Keratinocyte (primary cell): ENCODE measurements at regions not wholly inside any gene's neighbourhood (a gene's known extent, or its start where the extent isn't known, plus 50 kb on each side); places are given as distances from the start of the nearest gene placed in this dataset.

ENCODE experiments used
- DNase-seq: peaks from one replicate; pipeline ENCODE4 v3.0.0-alpha.2; 2011; ENCODE audit warnings: low read depth, missing footprints, low spot score
- FAIRE-seq: peaks from 2 replicates; lab custom pipeline; 2011; peaks lifted over from hg19 to GRCh38; lab: Jason Lieb, UNC
- H2AFZ ChIP-seq: 2 replicates; pipeline ENCODE4 v1.6.0; 2012; ENCODE audit warnings: low read length, control low read depth, inconsistent platforms; ENCODE audit not compliant: control insufficient read depth
- H3K27ac ChIP-seq: 2 replicates; pipeline ENCODE4 v1.5.1; 2011; ENCODE audit warnings: low read length; ENCODE audit not compliant: control insufficient read depth, insufficient read depth
- H3K27me3 ChIP-seq: 3 replicates; pipeline ENCODE4 v1.6.0; 2011; ENCODE audit warnings: low read length; ENCODE audit not compliant: control insufficient read depth, insufficient read depth; ENCODE audit errors: extremely low read depth
- H3K36me3 ChIP-seq, 2 experiments: 2 replicates in 1 of 2; 3 replicates in 1 of 2; pipeline ENCODE4 v1.5.1; 2011; ENCODE audit warnings: low read length in 2 of 2, mild to moderate bottlenecking in 1 of 2; ENCODE audit not compliant: control insufficient read depth in 2 of 2, insufficient read depth in 2 of 2; ENCODE audit errors: extremely low read depth in 1 of 2
- H3K4me1 ChIP-seq: 3 replicates; pipeline ENCODE4 v1.5.1; 2011; ENCODE audit warnings: low read length; ENCODE audit not compliant: control insufficient read depth, insufficient read depth; ENCODE audit errors: extremely low read depth
- H3K4me2 ChIP-seq: 3 replicates; pipeline ENCODE4 v1.6.0; 2011; ENCODE audit warnings: low read depth, low read length; ENCODE audit not compliant: control insufficient read depth, insufficient read depth; ENCODE audit errors: extremely low read depth
- H3K4me3 ChIP-seq, 3 experiments: fragments of 200-600 bp in 1 of 3; sonication (generic) in 1 of 3; 2 replicates in 2 of 3; 3 replicates in 1 of 3; pipeline ENCODE4 v1.5.1; 2011 to 2016; ENCODE audit warnings: low read length in 3 of 3, mild to moderate bottlenecking in 3 of 3, control low read depth in 2 of 3, inconsistent platforms in 1 of 3, low read depth in 1 of 3, mixed read lengths in 1 of 3, mixed run types in 1 of 3, moderate library complexity in 1 of 3; ENCODE audit not compliant: control insufficient read depth in 2 of 3, insufficient read depth in 2 of 3; ENCODE audit errors: extremely low read depth in 1 of 3
- H3K79me2 ChIP-seq: 2 replicates; pipeline ENCODE4 v1.6.0; 2012; ENCODE audit warnings: low read length; ENCODE audit not compliant: control insufficient read depth, insufficient read depth
- H3K9ac ChIP-seq: 3 replicates; pipeline ENCODE4 v1.6.0; 2011; ENCODE audit warnings: low read length; ENCODE audit not compliant: control insufficient read depth, insufficient read depth; ENCODE audit errors: extremely low read depth
- H3K9me1 ChIP-seq: 3 replicates; pipeline ENCODE4 v1.6.0; 2011; ENCODE audit warnings: low read length; ENCODE audit not compliant: control insufficient read depth, insufficient read depth; ENCODE audit errors: extremely low read depth
- H3K9me3 ChIP-seq: 2 replicates; pipeline ENCODE4 v1.5.1; 2012; ENCODE audit warnings: low read depth, low read length; ENCODE audit not compliant: control insufficient read depth
- H4K20me1 ChIP-seq: 3 replicates; pipeline ENCODE4 v1.6.0; 2011; ENCODE audit warnings: low read length; ENCODE audit not compliant: control insufficient read depth, insufficient read depth; ENCODE audit errors: extremely low read depth
- CTCF ChIP-seq, 3 experiments: IDR thresholded peaks in 1 of 3; conservative IDR thresholded peaks in 1 of 3; optimal IDR thresholded peaks in 1 of 3; 2 replicates in 2 of 3; 3 replicates in 1 of 3; pipeline versions ENCODE3 to v1.5.1; 2011; ENCODE audit warnings: low read length in 3 of 3, mild to moderate bottlenecking in 3 of 3, moderate library complexity in 2 of 3, control low read depth in 1 of 3, inconsistent platforms in 1 of 3; ENCODE audit not compliant: insufficient read depth in 2 of 3; ENCODE audit errors: extremely low read depth in 1 of 3
- EZH2 ChIP-seq: IDR thresholded peaks from one replicate; pipeline ENCODE4 v1.6.1; 2012; ENCODE audit warnings: inconsistent platforms, mild to moderate bottlenecking, low read length, moderate library complexity
- dilution Hi-C: fragments of 300-500 bp; cut with MboI; formaldehyde crosslinking; loops from one replicate; pipeline ENCODE4 v1.7.0; 2020; ENCODE audit warnings: low sequenced_read_pairs; ENCODE audit not compliant: extremely low pct_ligation_motif_present

GRCh38 chr4:161187569-161187968, 976.2 kb downstream of the FSTL5 start:
- FAIRE-seq = no peak
- no peak for TF ChIP-seq EZH2
- no peak for TF ChIP-seq CTCF (optimal IDR thresholded peaks at IDR 0.05 in 1 of 3, IDR thresholded peaks at IDR 0.05 in 1 of 3, conservative IDR thresholded peaks at IDR 0.05 in 1 of 3; ENCODE audit: extremely low read depth in 1 of 3, insufficient read depth in 2 of 3, low read length in 3 of 3)
- dilution Hi-C loops = no loop called here

GRCh38 chr4:161186750-161187149, 977.0 kb downstream of the FSTL5 start:
- H2AFZ ChIP-seq = no peak overlapping the region
- no peaks in the 10 kb centered on the region for H3K79me2 ChIP-seq
- H3K27ac ChIP-seq = no peak overlapping the region
- no peaks in the 10 kb centered on the region for H3K4me1 ChIP-seq
- dilution Hi-C loops = no loop called here
- H3K9ac ChIP-seq = no peak overlapping the region
- H3K27me3 ChIP-seq = no peaks in the 10 kb centered on the region
- no peaks in the 10 kb centered on the region for H3K36me3 ChIP-seq
- H3K4me3 ChIP-seq = no peak overlapping the region
- TF ChIP-seq EZH2 (no peak), CTCF (optimal IDR thresholded peaks at IDR 0.05 in 1 of 3, IDR thresholded peaks at IDR 0.05 in 1 of 3, conservative IDR thresholded peaks at IDR 0.05 in 1 of 3; ENCODE audit: extremely low read depth in 1 of 3, insufficient read depth in 2 of 3, low read length in 3 of 3) (no peak)
- FAIRE-seq (no peak), DNase-seq (no peak)
- no peak overlapping the region for H3K4me2 ChIP-seq
- H4K20me1 ChIP-seq = no peaks in the 10 kb centered on the region
- no peaks in the 10 kb centered on the region for H3K9me1 ChIP-seq
- H3K9me3 ChIP-seq = no peaks in the 10 kb centered on the region

More at GRCh38 chr4:161187569-161187968, 976.2 kb downstream of the FSTL5 start:
- H3K27me3 ChIP-seq = no peaks in the 10 kb centered on the region
- no peaks in the 10 kb centered on the region for H3K4me1 ChIP-seq
- no peak overlapping the region for H3K9ac ChIP-seq
- H3K27ac ChIP-seq = no peak overlapping the region
- DNase-seq = no peak
- H2AFZ ChIP-seq = no peak overlapping the region
- H3K9me1 ChIP-seq = no peaks in the 10 kb centered on the region
- H3K36me3 ChIP-seq = no peaks in the 10 kb centered on the region
- no peaks in the 10 kb centered on the region for H3K79me2 ChIP-seq
- no peaks in the 10 kb centered on the region for H4K20me1 ChIP-seq
- H3K4me2 ChIP-seq = no peak overlapping the region
- no peaks in the 10 kb centered on the region for H3K9me3 ChIP-seq
- H3K4me3 ChIP-seq = no peak overlapping the region
